MM.1S (cell line): ENCODE measurements at regions not wholly inside any gene's neighbourhood (a gene's known extent, or its start where the extent isn't known, plus 50 kb on each side); places are given as distances from the start of the nearest gene placed in this dataset.

Experiments
- DNase-seq: peaks from one replicate; pipeline ENCODE4 v3.0.0-alpha.2; 2015
- H2AFZ ChIP-seq: fragments of 300-600 bp; sonication (generic); 2 replicates; pipeline ENCODE4 v1.6.0; 2016; ENCODE audit warnings: antibody characterized with exemption, low read length
- H3F3A ChIP-seq: fragments of 300-600 bp; sonication (generic); 2 replicates; pipeline ENCODE4 v1.6.1; 2016; ENCODE audit warnings: mild to moderate bottlenecking, antibody characterized with exemption, low read length, moderate library complexity, mixed read lengths; ENCODE audit not compliant: insufficient read depth
- H3K27ac ChIP-seq: fragments of 300-600 bp; sonication (generic); 2 replicates; pipeline ENCODE4 v1.5.1; 2016; ENCODE audit warnings: mild to moderate bottlenecking, low read length
- H3K27me3 ChIP-seq: fragments of 300-600 bp; sonication (generic); replicated peaks from 2 replicates; pipeline ENCODE4 v1.6.0; 2016; ENCODE audit warnings: low read length; ENCODE audit not compliant: insufficient read depth
- H3K36me3 ChIP-seq: fragments of 300-600 bp; sonication (generic); replicated peaks from 2 replicates; pipeline ENCODE4 v1.6.1; 2016; ENCODE audit warnings: mild to moderate bottlenecking, low read length, mixed read lengths; ENCODE audit not compliant: insufficient read depth
- H3K4me1 ChIP-seq: fragments of 300-600 bp; sonication (generic); 2 replicates; pipeline ENCODE4 v1.6.1; 2016; ENCODE audit warnings: low read length, mixed read lengths
- H3K4me2 ChIP-seq: fragments of 300-600 bp; sonication (generic); 2 replicates; pipeline ENCODE4 v1.6.0; 2016; ENCODE audit warnings: low read depth, low read length
- H3K4me3 ChIP-seq: fragments of 300-600 bp; sonication (generic); 2 replicates; pipeline ENCODE4 v1.5.1; 2016; ENCODE audit warnings: low read length, mixed read lengths
- H3K79me2 ChIP-seq: fragments of 300-600 bp; sonication (generic); 2 replicates; pipeline ENCODE4 v1.6.1; 2016; ENCODE audit warnings: mixed run types, low read length, mixed read lengths
- H3K9ac ChIP-seq: fragments of 300-600 bp; sonication (generic); 2 replicates; pipeline ENCODE4 v1.6.1; 2016; ENCODE audit warnings: low read length, mixed read lengths
- H3K9me2 ChIP-seq: fragments of 300-600 bp; sonication (generic); replicated peaks from 2 replicates; pipeline ENCODE4 v1.6.1; 2016; ENCODE audit warnings: mild to moderate bottlenecking, low read length, mixed read lengths; ENCODE audit not compliant: insufficient read depth
- H3K9me3 ChIP-seq: fragments of 300-600 bp; sonication (generic); replicated peaks from 2 replicates; pipeline ENCODE4 v1.6.1; 2016; ENCODE audit warnings: mild to moderate bottlenecking, low read length, mixed read lengths; ENCODE audit not compliant: insufficient read depth
- H4K20me1 ChIP-seq: fragments of 300-600 bp; sonication (generic); 2 replicates; pipeline ENCODE4 v1.6.1; 2016; ENCODE audit warnings: mild to moderate bottlenecking, low read length, moderate library complexity, mixed read lengths; ENCODE audit not compliant: insufficient read depth
- CTCF ChIP-seq: fragments of 300-600 bp; sonication (generic); IDR thresholded peaks from 2 replicates; pipeline ENCODE4 v1.5.1; 2016; ENCODE audit warnings: antibody characterized with exemption, low read length, mixed read lengths
- EZH2 ChIP-seq: fragments of 300-600 bp; sonication (generic); optimal IDR thresholded peaks from 2 replicates; pipeline ENCODE3; 2017; ENCODE audit warnings: low read depth, mild to moderate bottlenecking, antibody characterized with exemption, low read length, mixed read lengths
- EZH2phosphoT487 ChIP-seq: fragments of 300-600 bp; sonication (generic); IDR thresholded peaks from 2 replicates; pipeline ENCODE4 v1.6.1; 2018; ENCODE audit warnings: antibody characterized with exemption, low read length

GRCh38 chr4:4671774-4672349, 130.0 kb upstream of the STX18 start:
- no peak overlapping the region for H3K27ac ChIP-seq
- H3K36me3 ChIP-seq = no peaks in the 10 kb centered on the region
- H3K27me3 ChIP-seq = no peaks in the 10 kb centered on the region
- H3K4me1 ChIP-seq = no peaks in the 10 kb centered on the region
- no peaks in the 10 kb centered on the region for H4K20me1 ChIP-seq
- H3K9me2 ChIP-seq = no peaks in the 10 kb centered on the region
- H3K79me2 ChIP-seq = no peaks in the 10 kb centered on the region
- no peak overlapping the region for H3K9ac ChIP-seq
- no peak for TF ChIP-seq EZH2
- no peak for TF ChIP-seq EZH2phosphoT487
- no peak for TF ChIP-seq CTCF
- no peak overlapping the region for H3K4me2 ChIP-seq
- no peaks in the 10 kb centered on the region for H3F3A ChIP-seq
- no peaks in the 10 kb centered on the region for H3K9me3 ChIP-seq
- no peak overlapping the region for H3K4me3 ChIP-seq
- H2AFZ ChIP-seq = no peak overlapping the region
- no peak for DNase-seq

- Histone ChIP-seq H3K4me3 (no peak overlapping the region), H3F3A (no peaks in the 10 kb centered on the region), H3K27ac (no peak overlapping the region), H2AFZ (no peak overlapping the region), H3K79me2 (no peaks in the 10 kb centered on the region), H3K4me2 (no peak overlapping the region), H3K4me1 (no peaks in the 10 kb centered on the region), H3K9ac (no peak overlapping the region), H3K36me3 (no peaks in the 10 kb centered on the region), H4K20me1 (no peaks in the 10 kb centered on the region), H3K27me3 (no peaks in the 10 kb centered on the region), H3K9me2 (no peaks in the 10 kb centered on the region), H3K9me3 (no peaks in the 10 kb centered on the region)
- DNase-seq = no peak
- TF ChIP-seq CTCF (no peak), EZH2 (no peak), EZH2phosphoT487 (no peak)
These were observed 129.0 kb upstream of the STX18 start for GRCh38 chr4:4670869-4671268.

- no peaks in the 10 kb centered on the region for H3K36me3 ChIP-seq
- H3K27me3 ChIP-seq = no peaks in the 10 kb centered on the region
- no peaks in the 10 kb centered on the region for H3F3A ChIP-seq
- no peaks in the 10 kb centered on the region for H3K79me2 ChIP-seq
- no peak overlapping the region for H3K4me3 ChIP-seq
- no peaks in the 10 kb centered on the region for H3K4me1 ChIP-seq
- DNase-seq = no peak
- TF ChIP-seq CTCF (no peak), EZH2phosphoT487 (no peak), EZH2 (no peak)
- H3K9me3 ChIP-seq = no peaks in the 10 kb centered on the region
- H3K9ac ChIP-seq = no peak overlapping the region
- H3K27ac ChIP-seq = no peak overlapping the region
- no peak overlapping the region for H3K4me2 ChIP-seq
- no peaks in the 10 kb centered on the region for H4K20me1 ChIP-seq
- no peak overlapping the region for H2AFZ ChIP-seq
- no peaks in the 10 kb centered on the region for H3K9me2 ChIP-seq
These were observed 126.7 kb upstream of the STX18 start for GRCh38 chr4:4668355-4669210.
